Skeletal muscle tissue (tissue), 3 donors: ENCODE measurements at regions not wholly inside any gene's neighbourhood (a gene's known extent, or its start where the extent isn't known, plus 50 kb on each side); places are given as distances from the start of the nearest gene placed in this dataset.

Source experiments
- H3K27ac ChIP-seq: one replicate; pipeline ENCODE4 v1.7.0; 2013; ENCODE audit warnings: mild to moderate bottlenecking, low read depth, low read length, inconsistent platforms
- H3K27me3 ChIP-seq, 3 donors: one replicate each; pipeline ENCODE4 v1.7.0; 2013; ENCODE audit warnings: low read length in 3 of 3; ENCODE audit not compliant: control insufficient read depth in 3 of 3, insufficient read depth in 3 of 3
- H3K36me3 ChIP-seq, 3 donors: one replicate each; pipeline ENCODE4 v1.7.0; 2013; ENCODE audit warnings: low read length in 3 of 3; ENCODE audit not compliant: control insufficient read depth in 3 of 3, insufficient read depth in 3 of 3
- H3K4me1 ChIP-seq, 3 donors: one replicate each; pipeline ENCODE4 v1.7.0; 2013; ENCODE audit warnings: low read length in 3 of 3, mild to moderate bottlenecking in 3 of 3; ENCODE audit not compliant: control insufficient read depth in 3 of 3, insufficient read depth in 3 of 3
- H3K4me3 ChIP-seq, 3 donors: one replicate each; pipeline ENCODE4 v1.7.0; 2013; ENCODE audit warnings: low read length in 3 of 3
- H3K9ac ChIP-seq, 3 donors: one replicate each; pipeline ENCODE4 v1.7.0; 2013; ENCODE audit warnings: low read length in 3 of 3, mild to moderate bottlenecking in 3 of 3, moderate library complexity in 2 of 3, low read depth in 1 of 3
- H3K9me3 ChIP-seq, 3 donors: one replicate each; pipeline ENCODE4 v1.7.0; 2013; ENCODE audit warnings: low read length in 3 of 3; ENCODE audit not compliant: control insufficient read depth in 3 of 3
- donor health status: Osteomylitis.

- Histone ChIP-seq H3K9ac (no peak overlapping the region), H3K4me3 (no peak overlapping the region), H3K36me3 (no peaks in the 10 kb centered on the region), H3K9me3 (peaks cover 0 to 2% (median 0%) of the 10 kb centered on the region in 3 donors), H3K27me3 (no peaks in the 10 kb centered on the region), H3K4me1 (no peaks in the 10 kb centered on the region), H3K27ac (no peak overlapping the region)
Observed at GRCh38 chr10:47150581-47150980, 149.4 kb upstream of the GDF10 start.

DNA sequence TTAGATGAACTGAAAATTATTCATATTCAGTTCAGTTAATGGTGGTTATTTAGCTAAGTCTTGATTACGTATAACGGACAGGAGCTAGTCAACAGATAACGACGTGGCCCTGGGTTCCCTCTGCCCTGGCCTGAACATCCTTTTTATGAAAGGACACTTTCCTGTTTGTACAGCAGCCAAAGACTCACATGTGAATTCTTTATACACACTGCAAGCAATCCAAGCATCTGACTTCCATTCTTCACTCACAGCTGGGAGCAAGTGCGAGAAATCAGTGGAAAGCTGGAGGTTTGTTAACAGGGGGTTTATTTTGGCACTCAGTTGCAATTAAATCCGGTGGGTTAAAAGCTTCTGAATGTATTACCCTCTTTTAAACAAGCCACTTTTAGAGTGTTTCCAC is 148.1 kb upstream of the GDF10 start:
- no peaks in the 10 kb centered on the region for H3K4me1 ChIP-seq
- H3K4me3 ChIP-seq, result no peak overlapping the region
- H3K27ac ChIP-seq, result no peak overlapping the region
- H3K36me3 ChIP-seq, result no peaks in the 10 kb centered on the region
- H3K9ac ChIP-seq, result no peak overlapping the region
- peaks cover 0 to 2% (median 0%) of the 10 kb centered on the region in 3 donors for H3K9me3 ChIP-seq
- no peaks in the 10 kb centered on the region for H3K27me3 ChIP-seq

DNA sequence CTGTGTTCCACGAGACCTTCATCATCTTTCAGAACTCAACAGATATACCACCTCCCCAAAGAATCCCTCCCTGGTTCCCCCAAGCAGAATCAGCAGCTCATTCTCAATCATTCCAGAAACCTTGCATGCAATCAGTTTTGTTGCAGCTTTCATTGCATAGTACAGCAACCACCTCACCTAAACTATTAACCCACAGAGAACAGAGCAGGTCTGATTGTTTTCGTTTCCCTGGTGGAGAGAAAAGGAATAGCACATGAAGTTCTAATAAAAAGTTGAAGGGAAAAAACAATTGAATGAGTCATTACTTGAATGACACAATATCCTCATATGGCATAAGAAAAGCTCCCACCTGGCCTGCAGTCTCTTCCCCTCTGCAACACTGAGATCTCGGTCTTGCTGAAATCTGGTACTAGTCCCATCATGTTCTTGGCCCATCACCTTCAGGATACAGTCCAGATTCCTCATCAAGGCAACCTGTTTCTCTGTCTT is 147.1 kb upstream of the GDF10 start:
- H3K27me3 ChIP-seq, result no peaks in the 10 kb centered on the region
- no peak overlapping the region for H3K9ac ChIP-seq
- no peaks in the 10 kb centered on the region for H3K36me3 ChIP-seq
- H3K9me3 ChIP-seq, result peaks cover 0 to 2% (median 0%) of the 10 kb centered on the region in 3 donors
- H3K4me1 ChIP-seq, result no peaks in the 10 kb centered on the region
- no peak overlapping the region for H3K27ac ChIP-seq
- no peak overlapping the region for H3K4me3 ChIP-seq

GRCh38 chr10:47154762-47155161 is 145.2 kb upstream of the GDF10 start:
- Histone ChIP-seq H3K36me3 (no peaks in the 10 kb centered on the region), H3K4me3 (no peak overlapping the region), H3K9ac (no peak overlapping the region), H3K27me3 (no peaks in the 10 kb centered on the region), H3K9me3 (peaks cover 0 to 2% (median 0%) of the 10 kb centered on the region in 3 donors), H3K4me1 (no peaks in the 10 kb centered on the region), H3K27ac (no peak overlapping the region)

- no peak overlapping the region for H3K9ac ChIP-seq
- H3K27me3 ChIP-seq, result no peaks in the 10 kb centered on the region
- no peak overlapping the region for H3K4me3 ChIP-seq
- H3K9me3 ChIP-seq, result peaks cover 0 to 2% (median 0%) of the 10 kb centered on the region in 3 donors
- no peaks in the 10 kb centered on the region for H3K36me3 ChIP-seq
- no peaks in the 10 kb centered on the region for H3K4me1 ChIP-seq
- no peak overlapping the region for H3K27ac ChIP-seq
Observed at GRCh38 chr10:47156873-47157272, 143.1 kb upstream of the GDF10 start.

DNA sequence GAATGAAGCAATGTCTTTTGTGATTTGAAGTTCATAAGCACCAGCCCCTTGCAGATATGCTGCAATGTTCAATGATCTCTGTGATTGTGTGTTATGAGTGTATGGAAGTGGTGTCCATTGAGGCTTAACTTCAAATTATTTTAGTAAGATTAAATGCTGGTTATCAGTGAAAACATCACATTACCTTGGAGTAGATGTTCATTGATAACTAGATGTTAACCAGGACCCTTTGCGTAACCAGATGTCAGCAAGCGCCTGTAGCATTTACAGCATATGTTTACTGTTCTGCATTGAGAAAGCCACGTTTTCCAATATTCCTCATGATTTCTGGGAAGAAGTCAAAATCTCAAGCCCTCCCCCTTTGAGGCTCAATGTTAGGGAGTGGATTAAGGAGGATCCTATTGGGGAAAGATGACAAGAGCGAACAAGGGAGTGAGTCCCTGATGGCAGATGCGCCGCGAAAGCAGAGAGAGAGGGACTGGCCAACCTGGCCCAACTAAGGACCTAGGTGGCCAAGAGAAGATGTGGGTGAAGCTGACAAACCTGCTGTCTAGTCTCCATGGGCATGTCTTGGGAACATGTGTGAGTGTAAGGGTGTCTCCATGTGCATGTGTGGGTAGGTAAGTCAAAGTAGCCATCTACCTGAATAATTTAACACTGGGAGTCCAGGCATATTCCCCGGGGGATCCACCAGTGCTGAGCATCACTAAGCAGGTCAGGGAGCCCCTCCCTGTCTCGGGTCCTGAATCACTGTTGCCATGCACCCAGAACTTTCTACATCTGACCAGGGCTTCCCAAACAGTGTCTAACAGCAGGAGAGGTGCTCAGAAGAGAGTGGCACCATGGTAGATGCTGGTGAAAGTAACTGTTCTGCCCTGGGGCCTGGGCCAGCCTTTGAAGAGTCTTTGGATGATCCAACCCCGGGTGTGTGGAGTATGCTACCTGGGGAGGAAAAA is 141.6 kb upstream of the GDF10 start:
- no peak overlapping the region for H3K4me3 ChIP-seq
- no peaks in the 10 kb centered on the region for H3K36me3 ChIP-seq
- peaks cover 0 to 2% (median 0%) of the 10 kb centered on the region in 3 donors for H3K9me3 ChIP-seq
- no peaks in the 10 kb centered on the region for H3K27me3 ChIP-seq
- no peak overlapping the region for H3K27ac ChIP-seq
- H3K4me1 ChIP-seq, result no peaks in the 10 kb centered on the region
- no peak overlapping the region for H3K9ac ChIP-seq

- no peak overlapping the region for H3K27ac ChIP-seq
- H3K4me3 ChIP-seq, result no peak overlapping the region
- H3K27me3 ChIP-seq, result peaks cover 0 to 2% (median 0%) of the 10 kb centered on the region in 3 donors
- H3K36me3 ChIP-seq, result no peaks in the 10 kb centered on the region
- no peak overlapping the region for H3K9ac ChIP-seq
- peaks cover 0 to 2% (median 0%) of the 10 kb centered on the region in 3 donors for H3K9me3 ChIP-seq
- H3K4me1 ChIP-seq, result no peaks in the 10 kb centered on the region
Observed at GRCh38 chr10:47159361-47160260, 140.4 kb upstream of the GDF10 start.

- no peaks in the 10 kb centered on the region for H3K36me3 ChIP-seq
- H3K4me3 ChIP-seq, result no peak overlapping the region
- no peak overlapping the region for H3K27ac ChIP-seq
- H3K9me3 ChIP-seq, result no peaks in the 10 kb centered on the region
- H3K27me3 ChIP-seq, result peaks cover under 1 to 5% (median 2%) of the 10 kb centered on the region in 3 donors
- H3K4me1 ChIP-seq, result peaks cover 0 to 3% (median 0%) of the 10 kb centered on the region in 3 donors
- H3K9ac ChIP-seq, result no peak overlapping the region
Observed at GRCh38 chr10:47160261-47160908, 139.6 kb upstream of the GDF10 start.

DNA sequence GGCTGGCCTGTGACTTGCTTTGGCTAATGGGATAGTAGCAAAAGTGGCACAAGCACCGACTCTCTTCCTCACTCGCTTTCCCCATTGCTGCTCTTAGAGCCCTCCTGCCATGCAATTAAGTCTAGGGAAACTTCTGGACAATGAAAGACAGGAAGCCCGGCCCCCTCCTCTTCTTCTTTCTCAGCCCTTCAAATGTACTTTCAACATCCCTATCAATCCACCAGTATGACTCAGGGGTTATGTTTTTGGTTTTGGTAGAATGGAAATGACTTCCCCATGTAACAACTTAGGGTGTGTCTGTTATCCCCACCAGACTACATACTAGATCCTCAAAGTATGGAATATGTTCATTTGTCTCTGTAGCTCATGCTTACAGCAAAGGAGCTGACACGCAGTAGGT is 139.0 kb upstream of the GDF10 start:
- Histone ChIP-seq H3K4me1 (peaks cover 0 to 5% (median 1%) of the 10 kb centered on the region in 3 donors), H3K36me3 (no peaks in the 10 kb centered on the region), H3K9me3 (no peaks in the 10 kb centered on the region), H3K4me3 (no peak overlapping the region), H3K9ac (no peak overlapping the region), H3K27ac (no peak overlapping the region), H3K27me3 (peaks cover 2 to 6% (median 5%) of the 10 kb centered on the region in 3 donors)
